RPMI8226 (cell line): ENCODE measurements at regions not wholly inside any gene's neighbourhood (a gene's known extent, or its start where the extent isn't known, plus 50 kb on each side); places are given as distances from the start of the nearest gene placed in this dataset.
A peak's percentile ranks its signal among the peaks of the same experiment; 100 is the strongest.
"Not testable (repeated sequence)": the region's sequence is repeated elsewhere in the genome, so short reads cannot be mapped to it uniquely, and the experiment has no call there.

Source experiments
- DNase-seq: peaks from one replicate; pipeline ENCODE4 v3.0.0-alpha.2; 2015

DNA sequence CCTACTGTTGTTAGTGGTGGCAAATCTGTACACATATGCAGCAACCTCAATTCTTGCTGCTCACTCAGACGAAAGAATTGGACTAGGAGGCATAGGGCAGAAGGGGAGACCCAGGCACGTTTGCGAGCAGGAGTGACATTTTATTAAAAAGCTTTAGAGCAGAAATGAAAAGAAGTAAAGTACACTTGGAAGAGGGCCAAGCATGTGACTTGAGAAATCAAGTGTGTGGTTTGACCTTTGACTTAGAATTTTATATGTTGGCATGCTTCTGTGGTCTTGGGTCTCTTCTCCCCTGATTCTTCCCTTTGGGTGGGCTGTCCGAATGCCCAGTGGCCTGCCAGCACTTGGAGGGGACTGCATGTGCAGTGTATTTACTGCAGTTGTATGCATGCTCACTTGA is 205.5 kb upstream of the SEMA3D start:
- DNase-seq, result no peak

DNA sequence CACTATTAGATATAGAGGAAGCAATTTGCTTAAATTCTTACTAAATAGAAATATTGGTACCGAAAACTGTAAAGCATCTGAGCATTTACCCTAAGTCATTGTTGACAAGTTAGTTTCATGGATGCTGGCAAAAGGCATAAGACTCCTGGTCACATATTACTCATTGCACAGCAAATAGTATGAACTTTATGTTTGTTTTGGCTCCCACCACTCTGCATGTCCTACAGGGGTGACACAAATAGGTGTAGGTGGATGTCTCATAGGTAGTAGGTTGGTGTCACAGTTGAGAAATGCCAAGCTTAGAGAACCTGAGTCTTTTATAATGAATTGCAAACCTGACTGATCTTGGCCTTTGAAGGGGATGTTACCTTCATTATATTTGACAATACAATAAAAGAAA is 199.6 kb upstream of the SEMA3D start:
- DNase-seq, result no peak

DNA sequence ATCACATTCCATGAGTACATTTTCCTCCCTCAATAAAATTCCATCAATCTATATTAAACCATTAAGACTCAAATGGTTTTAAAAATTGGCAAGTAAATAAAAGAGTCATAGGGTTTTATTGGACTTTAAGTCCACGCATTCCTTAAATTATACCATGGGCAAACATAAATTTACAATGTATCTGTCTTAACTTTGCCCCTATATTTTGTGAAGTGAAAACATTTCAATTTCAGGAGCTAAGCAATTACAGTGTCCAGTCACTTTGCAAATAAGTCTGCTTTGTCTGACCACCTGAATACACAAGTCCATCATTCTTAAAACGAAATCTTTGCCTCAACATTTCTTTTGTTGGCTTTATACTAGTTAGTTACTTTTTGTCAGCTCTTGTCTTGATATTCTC is 197.5 kb upstream of the SEMA3D start:
- DNase-seq, result no peak

DNA sequence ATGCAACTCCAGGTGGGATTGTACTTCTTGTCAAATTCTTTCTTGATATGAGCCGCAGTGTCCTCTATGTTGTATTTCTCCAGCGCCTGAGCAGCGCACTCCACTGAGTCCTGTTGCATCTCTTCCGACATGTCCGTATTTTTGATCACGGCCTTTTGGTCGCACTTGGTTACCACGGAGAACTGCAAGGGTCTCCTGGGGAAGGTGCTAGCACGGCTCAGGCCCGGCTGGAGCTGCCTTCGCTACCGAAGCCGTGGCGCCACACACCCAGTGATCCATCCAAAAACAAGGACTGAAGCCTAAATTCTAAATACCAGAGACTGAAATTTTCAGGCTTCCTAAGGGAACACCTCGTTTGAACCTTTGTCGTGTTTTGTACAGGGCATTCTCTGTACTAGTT is 194.4 kb upstream of the SEMA3D start:
- no peak for DNase-seq

DNA sequence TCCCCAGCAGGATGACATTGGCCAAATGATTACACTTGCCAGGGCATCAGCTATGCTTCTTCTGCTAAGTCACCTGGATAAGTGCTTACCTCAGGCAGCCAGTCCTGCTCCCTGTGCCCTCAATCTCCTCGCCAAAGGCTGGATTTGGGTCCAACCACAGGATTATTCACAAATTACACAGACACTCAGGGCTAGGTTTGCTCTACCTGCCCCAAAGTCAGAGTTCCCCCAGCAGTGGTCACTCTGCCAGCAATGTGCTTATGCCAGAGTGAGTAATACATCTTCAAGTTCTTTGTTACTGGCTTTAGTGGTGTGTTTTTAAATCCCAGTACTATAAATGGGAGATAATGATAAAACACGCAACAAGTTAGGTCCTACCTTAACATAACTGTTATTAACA is 189.7 kb upstream of the SEMA3D start:
- DNase-seq, result no peak

DNA sequence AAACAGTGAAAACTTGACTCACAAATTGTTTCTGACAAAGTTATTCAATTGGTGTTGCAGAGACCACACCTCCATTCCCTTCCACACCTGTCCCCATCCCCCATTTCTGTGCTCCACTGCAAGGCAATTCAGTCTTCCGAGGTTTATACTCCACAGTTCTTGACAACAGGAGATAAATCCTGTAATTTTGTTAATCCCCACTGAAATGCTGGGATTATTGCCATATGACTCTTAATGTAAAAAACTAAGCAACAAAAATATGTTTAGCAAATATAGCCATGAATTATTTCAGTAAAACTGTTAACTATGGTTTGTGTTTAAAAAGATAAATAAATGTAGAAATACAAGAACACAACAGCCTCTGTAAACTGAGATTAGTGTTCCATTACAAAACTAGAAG is 170.1 kb upstream of the SEMA3D start:
- DNase-seq, result no peak

DNA sequence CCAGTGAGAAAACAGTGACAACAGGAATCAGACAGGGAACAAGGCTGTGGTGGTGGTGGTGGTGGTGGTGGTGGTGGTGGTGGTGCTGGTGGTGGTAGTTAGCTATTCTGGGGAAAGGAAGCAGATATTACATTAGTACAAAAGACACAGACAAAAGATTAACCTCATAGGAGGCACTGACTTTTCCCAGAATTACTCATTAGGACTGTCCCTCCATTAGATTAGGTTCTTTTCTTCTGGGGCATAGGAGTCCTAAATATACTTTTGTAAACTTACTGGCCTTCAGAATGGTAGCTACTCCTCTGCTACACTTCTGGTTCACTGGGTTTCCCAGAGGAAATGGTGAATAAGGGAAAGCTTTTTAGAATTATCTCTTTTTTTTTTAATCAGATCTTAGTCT is 156.6 kb upstream of the SEMA3D start:
- no peak for DNase-seq

DNA sequence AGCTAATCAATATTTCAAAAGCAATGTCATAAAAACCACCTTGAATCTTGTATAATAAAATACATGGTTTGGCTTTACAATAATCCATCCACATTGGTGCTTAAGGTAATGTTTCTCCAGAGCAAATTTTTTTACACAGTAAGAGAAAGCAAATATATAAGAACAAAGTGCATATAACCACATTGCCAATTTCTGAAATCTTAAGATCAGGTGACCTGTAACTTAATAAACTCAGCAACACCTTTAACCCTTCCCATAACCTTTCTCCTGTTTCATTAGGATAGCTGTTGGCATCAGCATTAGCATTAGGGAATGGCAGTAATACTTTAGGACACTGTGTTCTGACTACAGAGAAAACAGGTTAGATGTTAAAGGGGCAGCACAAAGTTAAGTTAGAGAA is 155.9 kb upstream of the SEMA3D start:
- no peak for DNase-seq

DNA sequence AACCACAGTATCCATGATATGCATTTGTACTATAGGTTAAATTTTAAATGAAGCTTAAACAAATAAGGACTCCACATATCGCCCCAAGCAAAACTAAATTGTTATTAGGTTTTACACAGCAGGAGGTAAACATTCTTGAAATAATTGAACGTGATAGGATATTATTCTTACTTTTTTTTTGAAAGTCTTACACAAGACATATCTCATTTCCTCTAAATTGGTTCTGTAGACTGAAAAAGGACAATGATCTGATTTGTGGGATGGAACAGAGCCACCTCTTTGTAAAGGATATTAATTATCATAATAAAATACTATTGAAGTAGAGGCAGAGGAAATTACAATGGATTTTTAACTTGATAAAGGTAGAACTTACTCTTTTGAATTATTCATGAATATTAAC is 155.1 kb upstream of the SEMA3D start:
- DNase-seq, result no peak

DNA sequence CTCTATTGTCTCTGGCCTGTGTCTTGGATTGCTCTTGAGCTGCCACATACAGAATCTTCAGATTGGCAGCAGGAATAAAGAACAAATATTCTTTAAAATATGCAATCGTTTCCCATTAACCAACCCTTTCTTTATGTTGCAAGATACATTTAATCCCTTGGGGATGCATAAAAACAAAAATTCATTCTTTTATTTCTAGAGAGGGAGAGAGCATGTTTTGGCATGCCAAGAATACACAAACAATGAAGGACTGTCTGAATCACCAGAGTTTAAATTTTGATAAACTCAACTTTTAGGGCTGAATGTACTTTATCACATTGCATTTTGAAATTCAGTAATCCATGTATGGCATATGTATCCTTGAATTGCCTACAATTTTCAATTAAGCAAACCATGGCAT is 154.3 kb upstream of the SEMA3D start:
- no peak for DNase-seq

DNA sequence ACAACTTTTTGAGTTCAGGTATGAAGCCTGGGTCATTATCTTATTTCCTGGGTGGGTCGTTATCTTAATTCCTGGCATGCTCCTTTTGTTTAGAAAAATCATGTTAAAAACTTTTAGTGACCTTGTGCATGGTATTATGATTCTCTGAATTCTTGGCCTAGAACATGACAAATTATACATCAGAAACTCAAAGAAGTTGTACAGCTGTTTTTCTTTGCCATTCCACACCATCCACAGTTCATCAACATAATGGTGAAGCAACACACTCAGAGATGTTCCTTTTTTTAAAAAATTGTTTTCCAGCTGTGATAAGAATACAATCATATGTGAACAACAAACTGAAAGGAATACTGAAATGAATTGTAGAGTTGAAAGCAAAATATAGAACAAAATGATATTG is 149.2 kb upstream of the SEMA3D start:
- no peak for DNase-seq

DNA sequence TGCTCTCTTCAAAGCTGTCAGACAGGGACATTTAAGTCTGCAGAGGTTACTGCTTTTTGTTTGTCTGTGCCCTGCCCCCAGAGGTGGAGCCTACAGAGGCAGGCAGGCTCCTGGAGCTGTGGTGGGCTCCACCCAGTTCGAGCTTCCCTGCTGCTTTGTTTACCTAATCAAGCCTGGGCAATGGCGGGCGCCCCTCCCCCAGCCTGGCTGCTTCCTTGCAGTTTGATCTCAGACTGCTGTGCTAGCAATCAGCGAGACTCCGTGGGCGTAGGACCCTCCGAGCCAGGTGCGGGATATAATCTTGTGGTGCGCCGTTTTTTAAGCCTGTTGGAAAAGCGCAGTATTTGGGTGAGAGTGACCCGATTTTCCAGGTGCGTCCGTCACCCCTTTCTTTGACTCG is 148.3 kb upstream of the SEMA3D start:
- DNase-seq, result not testable (repeated sequence)

DNA sequence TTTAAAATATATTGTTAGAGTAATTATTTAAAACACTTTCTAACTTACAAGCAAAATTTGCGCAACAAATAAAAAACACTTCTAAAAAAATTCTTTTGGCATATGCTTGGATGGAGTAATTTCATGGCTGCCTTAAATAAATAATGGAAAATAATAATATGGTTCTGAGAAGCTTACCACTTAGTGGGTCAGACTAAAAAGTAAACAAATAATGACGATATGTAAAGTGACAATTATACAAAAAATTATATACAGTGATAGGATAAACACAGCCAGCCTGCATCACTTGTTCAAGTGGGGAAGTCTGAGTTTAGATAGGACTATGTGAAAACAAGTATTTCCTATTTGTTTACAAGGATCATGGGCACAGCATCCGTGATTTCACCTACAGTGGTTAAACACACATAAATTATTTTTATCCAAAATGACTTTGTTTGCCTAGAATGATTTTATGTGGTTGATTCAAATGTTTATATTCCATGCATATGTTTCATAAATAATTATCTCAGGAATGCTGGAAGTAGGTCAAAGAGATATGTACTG is 141.7 kb upstream of the SEMA3D start:
- DNase-seq, result no peak

DNA sequence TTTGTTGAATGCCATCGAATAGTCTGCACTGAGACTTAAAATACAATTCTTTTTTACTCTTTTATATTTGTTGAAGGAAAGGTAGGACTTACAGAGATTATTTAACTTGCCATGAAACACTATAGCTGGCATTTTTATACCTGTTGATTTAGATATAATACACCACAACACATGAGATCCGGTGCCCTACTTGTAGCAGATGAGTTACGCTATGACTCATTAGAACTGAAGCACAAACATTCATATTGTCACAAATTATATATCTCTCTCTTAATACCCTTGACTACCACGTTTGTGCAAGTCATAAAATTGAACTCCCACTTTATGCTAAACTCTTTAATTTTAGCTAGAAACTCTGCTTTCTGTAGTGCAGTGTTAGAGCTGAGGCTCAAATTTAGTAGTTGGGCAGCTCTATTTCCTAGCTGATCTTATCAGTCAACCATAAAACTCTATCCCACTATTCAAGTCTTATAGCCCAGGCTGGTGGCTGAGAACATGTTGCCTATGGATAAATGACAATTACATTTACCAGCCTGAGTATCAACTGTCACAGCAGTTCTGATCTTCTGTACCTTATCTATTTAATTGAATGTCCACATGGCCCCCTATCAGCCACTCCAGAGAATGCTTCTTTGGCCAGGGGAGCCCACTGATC is 137.4 kb upstream of the SEMA3D start:
- DNase-seq, result no peak

DNA sequence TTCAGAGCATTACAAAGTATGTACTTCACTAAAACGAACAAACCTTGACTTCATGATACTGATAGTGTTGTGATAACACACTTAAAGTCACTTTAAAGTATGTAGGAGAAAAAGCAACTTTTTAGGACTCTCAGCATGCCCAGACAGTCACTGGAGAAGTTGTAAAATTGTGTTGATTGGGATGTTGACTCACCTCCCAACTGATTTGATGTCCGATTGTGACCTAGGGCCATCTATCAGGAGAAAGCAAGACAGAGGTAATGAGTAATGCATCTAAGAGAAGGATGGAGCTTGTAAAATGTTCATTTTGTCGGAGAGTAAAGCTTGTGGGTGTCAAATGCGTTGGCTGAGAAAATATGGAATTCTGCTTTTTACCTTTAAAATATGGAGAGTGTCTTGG is 135.4 kb upstream of the SEMA3D start:
- DNase-seq, result no peak

DNA sequence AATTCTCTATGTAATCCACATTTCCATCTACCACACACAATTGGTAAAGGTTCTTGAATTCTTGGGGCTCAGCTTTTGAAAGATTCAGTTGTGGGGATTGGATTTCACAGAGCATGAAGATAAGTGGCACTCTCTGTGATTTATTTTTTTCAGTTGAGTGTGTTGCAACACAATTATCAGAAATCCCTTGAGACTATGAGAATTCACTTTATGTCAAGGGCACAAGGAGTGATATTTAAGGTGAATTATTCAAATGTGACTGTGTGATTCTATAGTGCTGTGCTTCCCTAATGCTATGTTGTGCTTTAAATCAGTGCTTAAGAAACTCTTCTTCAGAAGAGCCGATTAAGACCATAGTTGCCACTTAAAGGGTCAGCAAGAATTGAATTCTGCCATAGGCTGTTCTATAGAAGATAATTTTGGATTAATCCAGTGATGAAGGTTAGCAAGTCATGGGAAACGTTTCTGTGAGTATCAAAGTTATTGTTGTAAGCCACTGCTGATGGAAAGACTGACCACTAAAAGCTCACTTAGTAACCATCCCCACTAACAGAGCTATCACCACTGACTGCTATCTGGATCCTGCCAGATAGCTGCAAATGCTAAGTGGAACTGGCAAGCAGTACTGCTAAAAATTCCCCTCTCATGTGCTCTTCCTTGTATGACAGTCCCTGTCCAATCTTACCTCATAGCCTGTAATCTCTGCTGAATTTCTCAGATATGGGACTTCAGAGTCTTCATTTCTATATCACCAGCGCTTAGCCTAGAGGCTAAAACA is 134.0 kb upstream of the SEMA3D start:
- no peak for DNase-seq

DNA sequence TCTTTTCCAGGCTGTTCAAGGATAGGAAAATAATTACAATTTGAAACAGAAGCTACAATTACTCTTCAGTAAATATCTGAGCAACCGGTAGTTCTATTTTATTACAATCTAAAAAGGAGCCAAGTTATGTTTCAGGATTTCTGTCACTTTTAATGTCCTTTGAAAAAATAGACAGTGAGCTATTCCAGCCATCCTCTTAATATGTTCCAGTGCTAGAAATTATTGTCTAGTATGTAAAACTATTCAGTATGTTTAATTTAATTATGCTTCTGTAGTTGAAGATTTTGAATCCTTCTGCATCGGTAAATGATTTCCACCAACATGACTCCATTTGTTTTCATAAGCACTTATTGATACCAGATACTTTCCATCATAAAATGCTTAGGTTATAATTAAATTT is 129.6 kb upstream of the SEMA3D start:
- no peak for DNase-seq

DNA sequence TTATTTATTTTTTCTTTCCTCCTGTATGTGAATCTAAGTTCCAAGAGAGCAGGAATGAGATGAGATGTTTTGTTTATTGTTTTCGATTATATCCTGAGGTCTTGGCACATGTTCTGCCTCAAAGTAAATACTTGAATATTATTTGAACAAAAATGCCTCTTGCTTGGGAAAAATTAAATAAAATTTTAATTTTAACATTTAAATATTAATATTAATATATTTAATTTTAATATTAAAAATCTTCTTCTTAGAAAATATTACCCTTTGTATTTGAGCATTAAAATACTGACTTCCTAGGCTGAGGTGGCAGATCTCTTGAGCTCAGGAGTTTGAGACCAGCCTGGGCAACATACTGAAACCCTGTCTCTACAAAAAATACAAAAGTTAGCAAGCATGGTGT is 123.4 kb upstream of the SEMA3D start:
- no peak for DNase-seq

DNA sequence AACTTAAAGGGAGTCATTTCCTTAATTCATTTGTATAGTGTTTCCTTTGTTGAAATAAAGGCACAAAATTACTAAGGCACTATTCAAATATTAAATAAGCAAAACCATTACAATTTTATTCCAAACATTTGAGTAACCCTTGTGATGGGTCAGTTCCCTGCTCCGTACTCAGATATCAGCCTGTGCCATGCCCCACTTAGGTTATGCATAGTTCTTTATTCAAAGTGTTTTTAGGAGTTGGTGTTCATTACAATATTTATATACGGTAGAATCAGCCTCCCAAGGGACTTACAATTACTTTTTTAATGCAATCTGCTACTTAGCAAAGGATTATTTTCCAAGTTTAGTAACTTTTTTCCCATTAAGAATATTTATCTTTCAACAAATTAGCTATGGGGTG is 119.3 kb upstream of the SEMA3D start:
- DNase-seq, result no peak

DNA sequence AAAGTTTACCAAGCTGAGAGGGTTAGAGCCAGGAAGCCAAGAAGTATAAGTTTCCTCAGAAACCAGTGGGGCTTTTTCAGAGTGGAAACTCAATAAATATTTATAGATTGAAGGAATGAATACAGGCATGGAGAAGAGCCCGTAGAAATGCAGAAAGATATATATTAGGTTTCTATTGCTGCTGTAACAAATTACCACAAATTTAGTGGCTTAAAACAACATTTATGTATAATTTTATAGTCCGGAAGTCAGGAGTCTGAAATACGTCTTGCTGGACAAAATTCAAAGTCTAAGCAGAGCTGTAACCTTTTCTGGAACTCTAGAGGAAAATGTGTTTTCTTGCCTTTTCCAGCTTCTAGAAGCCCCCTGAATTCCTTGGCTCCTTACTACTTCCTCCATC is 107.3 kb upstream of the SEMA3D start:
- no peak for DNase-seq

DNA sequence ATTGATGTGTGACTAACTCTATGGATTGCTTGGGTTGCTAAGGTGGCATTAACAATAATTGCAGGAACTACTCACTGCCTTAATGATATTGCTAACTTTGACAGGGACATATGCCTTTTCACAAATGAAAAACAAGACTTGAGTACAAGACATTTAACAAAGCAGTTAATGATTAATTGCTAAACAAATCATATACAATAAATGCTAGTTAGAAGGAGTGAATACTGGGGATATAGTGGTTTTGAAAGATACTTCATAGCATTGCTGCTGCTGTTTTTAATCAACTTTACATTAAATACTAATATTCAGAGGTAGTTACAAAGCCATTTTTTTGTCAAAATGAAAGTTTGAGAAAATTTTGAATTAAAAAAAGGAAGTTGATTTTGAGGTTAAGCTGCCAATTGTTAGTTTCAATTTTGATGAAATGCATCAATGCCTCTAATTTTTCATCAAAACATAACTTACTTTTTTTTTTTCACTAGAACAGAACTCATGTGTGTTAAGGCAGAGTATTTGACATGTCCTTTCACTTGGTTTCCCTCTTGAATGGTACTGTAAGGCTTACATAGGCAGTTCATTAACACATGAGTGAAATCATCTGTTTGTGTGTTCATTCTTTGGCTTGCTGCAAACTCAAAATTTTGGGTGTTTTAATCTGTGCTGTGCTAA is 106.2 kb upstream of the SEMA3D start:
- no peak for DNase-seq

DNA sequence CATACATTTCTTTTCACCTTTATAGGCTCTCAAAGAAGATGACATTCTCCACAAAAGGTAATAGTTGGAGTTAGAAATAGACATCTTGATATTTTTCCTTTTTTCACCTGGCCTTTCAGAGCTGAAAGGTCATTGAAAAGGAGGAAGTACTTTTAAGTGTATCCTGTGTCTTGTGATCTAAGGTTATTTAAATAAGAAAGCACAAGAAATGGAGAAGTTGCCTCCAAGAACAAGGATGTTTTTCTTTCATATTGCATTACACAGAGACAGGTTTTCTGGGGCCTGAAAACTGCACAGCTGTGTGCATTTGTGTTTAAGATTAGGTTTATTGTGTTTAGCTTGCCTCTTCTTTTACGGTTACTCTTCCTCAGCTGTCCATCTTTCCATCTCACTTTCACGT is 103.4 kb upstream of the SEMA3D start:
- DNase-seq, result peak; percentile 5

DNA sequence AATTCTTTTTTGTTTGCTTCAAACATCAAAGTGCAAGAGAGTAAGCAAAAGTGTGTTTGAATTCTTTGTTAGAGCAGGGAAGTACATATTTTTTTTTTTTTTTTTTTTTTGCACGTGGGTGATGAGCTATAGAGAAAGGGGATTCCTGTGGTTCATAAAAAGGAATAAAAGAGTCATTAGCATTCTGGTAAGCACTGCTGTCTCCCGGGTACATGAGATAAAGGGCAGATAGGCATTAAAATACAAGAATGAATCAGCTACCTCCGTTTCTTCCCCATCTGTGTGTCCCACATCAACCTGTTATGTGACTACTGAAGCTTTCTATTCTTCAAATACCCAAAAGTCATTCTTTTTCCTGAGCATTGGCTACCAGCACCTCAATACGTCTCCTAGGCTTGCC is 102.4 kb upstream of the SEMA3D start:
- no peak for DNase-seq
